IMR-90 (cell line): ENCODE measurements at regions not wholly inside any gene's neighbourhood (a gene's known extent, or its start where the extent isn't known, plus 50 kb on each side); places are given as distances from the start of the nearest gene placed in this dataset.

ENCODE experiments used
- ATAC-seq: fragments of 200-7000 bp; cut with Tn5 transposase; 2 replicates; pipeline ENCODE4 v1.9.1; 2020; ENCODE audit warnings: low read depth, mild to moderate bottlenecking, moderate library complexity
- BruUV-seq: library from RNA; stranded (reverse); fragments of 400-500 nt; replicated peaks from 2 replicates; lab custom pipeline; 2021; lab: Mats Ljungman, UMichigan
- CTCF ChIA-PET: fragments of 300-600 bp; formaldehyde crosslinking; extraction: SDS; loops from one replicate; lab custom pipeline; 2021; ENCODE audit warnings: antibody characterized with exemption; lab: Yijun Ruan, JAX
- POLR2A ChIA-PET: fragments of 300-600 bp; sonication (Branson Sonifier 250); formaldehyde crosslinking; loops from one replicate; lab custom pipeline; 2022; ENCODE audit warnings: antibody characterized with exemption; ENCODE audit not compliant: unreplicated experiment; lab: Charles Lee
- DNase-seq: peaks from one replicate; pipeline ENCODE4 v3.0.0; 2013
- H2AFZ ChIP-seq: replicated peaks from 2 replicates; pipeline ENCODE3; 2013; ENCODE audit warnings: low read length, mild to moderate bottlenecking; ENCODE audit not compliant: poor library complexity
- H2AK5ac ChIP-seq: 2 replicates; pipeline ENCODE4 v1.6.1; 2013; ENCODE audit warnings: low read depth, low read length, inconsistent platforms
- H2AK9ac ChIP-seq: replicated peaks from 2 replicates; pipeline ENCODE3; 2013; ENCODE audit warnings: mild to moderate bottlenecking, low read depth, low read length, moderate library complexity; ENCODE audit not compliant: poor library complexity
- H2BK120ac ChIP-seq: 2 replicates; pipeline ENCODE4 v1.6.1; 2013; ENCODE audit warnings: low read depth, low read length, inconsistent platforms
- H2BK15ac ChIP-seq: 3 replicates; pipeline ENCODE4 v1.6.1; 2013; ENCODE audit warnings: low read depth, low read length, inconsistent platforms
- H2BK20ac ChIP-seq: 2 replicates; pipeline ENCODE4 v1.6.1; 2013; ENCODE audit warnings: low read depth, mild to moderate bottlenecking, inconsistent platforms, low read length, moderate library complexity
- H2BK5ac ChIP-seq: 2 replicates; pipeline ENCODE4 v1.6.1; 2013; ENCODE audit warnings: mild to moderate bottlenecking, low read depth, low read length, inconsistent platforms; ENCODE audit not compliant: poor library complexity, severe bottlenecking
- H3K14ac ChIP-seq: replicated peaks from 2 replicates; pipeline ENCODE4 v1.6.1; 2013; ENCODE audit warnings: low read depth, low read length, inconsistent platforms
- H3K18ac ChIP-seq: 2 replicates; pipeline ENCODE4 v1.6.1; 2013; ENCODE audit warnings: low read depth, low read length, control low read depth
- H3K23ac ChIP-seq: 2 replicates; pipeline ENCODE4 v1.6.1; 2013; ENCODE audit warnings: low read depth, low read length, inconsistent platforms
- H3K27ac ChIP-seq: 2 replicates; pipeline ENCODE4 v1.5.1; 2013; ENCODE audit warnings: mild to moderate bottlenecking, control low read depth, low read length; ENCODE audit not compliant: insufficient read depth
- H3K27me3 ChIP-seq: 2 replicates; pipeline ENCODE4 v1.6.1; 2013; ENCODE audit warnings: low read length; ENCODE audit not compliant: control insufficient read depth, insufficient read depth
- H3K36me3 ChIP-seq: 2 replicates; pipeline ENCODE4 v1.6.1; 2013; ENCODE audit warnings: low read length, mixed read lengths; ENCODE audit not compliant: control insufficient read depth, insufficient read depth
- H3K4ac ChIP-seq: 2 replicates; pipeline ENCODE4 v1.6.1; 2013; ENCODE audit warnings: low read depth, low read length, inconsistent platforms
- H3K4me1 ChIP-seq: 2 replicates; pipeline ENCODE4 v1.6.1; 2013; ENCODE audit warnings: low read length, mixed read lengths; ENCODE audit not compliant: control insufficient read depth, insufficient read depth
- H3K4me2 ChIP-seq: 2 replicates; pipeline ENCODE4 v1.6.1; 2013; ENCODE audit warnings: low read depth, mild to moderate bottlenecking, control low read depth, low read length, moderate library complexity
- H3K4me3 ChIP-seq: 2 replicates; pipeline ENCODE4 v1.5.1; 2013; ENCODE audit warnings: low read depth, mild to moderate bottlenecking, control low read depth, low read length, moderate library complexity; ENCODE audit not compliant: insufficient read depth
- H3K56ac ChIP-seq: 2 replicates; pipeline ENCODE4 v1.6.1; 2013; ENCODE audit warnings: low read length, inconsistent platforms; ENCODE audit not compliant: insufficient read depth; ENCODE audit errors: extremely low read depth
- H3K79me1 ChIP-seq, 2 experiments: 2 replicates each; pipeline ENCODE4 v1.6.1; 2013; ENCODE audit warnings: low read length in 2 of 2, inconsistent platforms in 1 of 2, low read depth in 1 of 2
- H3K9ac ChIP-seq: 2 replicates; pipeline ENCODE4 v1.6.1; 2013; ENCODE audit warnings: low read depth, low read length, control low read depth
- H3K9me1 ChIP-seq: 2 replicates; pipeline ENCODE4 v1.6.1; 2013; ENCODE audit warnings: low read length, inconsistent platforms; ENCODE audit not compliant: insufficient read depth
- H3K9me3 ChIP-seq: 2 replicates; pipeline ENCODE4 v1.6.1; 2013; ENCODE audit warnings: low read length; ENCODE audit not compliant: control insufficient read depth, insufficient read depth
- H4K20me1 ChIP-seq: 2 replicates; pipeline ENCODE4 v1.6.1; 2013; ENCODE audit warnings: low read length, inconsistent platforms; ENCODE audit not compliant: insufficient read depth
- H4K5ac ChIP-seq: 2 replicates; pipeline ENCODE4 v1.6.1; 2013; ENCODE audit warnings: mild to moderate bottlenecking, low read depth, low read length, control low read depth
- H4K8ac ChIP-seq, 2 experiments: 2 replicates each; pipeline ENCODE4 v1.6.1; 2013; ENCODE audit warnings: low read depth in 2 of 2, low read length in 2 of 2, control low read depth in 1 of 2, inconsistent platforms in 1 of 2
- H4K91ac ChIP-seq: 2 replicates; pipeline ENCODE4 v1.6.1; 2013; ENCODE audit warnings: low read depth, low read length, inconsistent platforms; ENCODE audit not compliant: insufficient read depth
- BHLHE40 ChIP-seq: fragments of 150-350 bp; IDR thresholded peaks from 2 replicates; pipeline ENCODE4 v1.6.1; 2016; ENCODE audit warnings: mild to moderate bottlenecking, low read depth, low read length
- CEBPB ChIP-seq: IDR thresholded peaks from 2 replicates; pipeline ENCODE4 v1.6.1; 2012; ENCODE audit warnings: low read depth, low read length, improper control_type of control experiment
- FOS ChIP-seq: fragments of 150-350 bp; IDR thresholded peaks from 2 replicates; pipeline ENCODE4 v1.6.1; 2016; ENCODE audit warnings: low read depth, low read length
- MAFK ChIP-seq: IDR thresholded peaks from 2 replicates; pipeline ENCODE4 v1.6.1; 2012; ENCODE audit warnings: low read depth, low read length, improper control_type of control experiment
- MAZ ChIP-seq: IDR thresholded peaks from 2 replicates; pipeline ENCODE4 v1.6.1; 2012; ENCODE audit warnings: low read depth, mild to moderate bottlenecking, low read length, improper control_type of control experiment, moderate library complexity, borderline replicate concordance
- MXI1 ChIP-seq: IDR thresholded peaks from 2 replicates; pipeline ENCODE4 v1.6.1; 2012; ENCODE audit warnings: low read depth, mild to moderate bottlenecking, low read length, moderate library complexity, borderline replicate concordance
- NFE2L2 ChIP-seq: fragments of 150-350 bp; IDR thresholded peaks from 2 replicates; pipeline ENCODE4 v1.6.1; 2016; ENCODE audit warnings: low read depth, mild to moderate bottlenecking, low read length
- POLR2A ChIP-seq: IDR thresholded peaks from 2 replicates; pipeline ENCODE4 v1.6.1; 2012; ENCODE audit warnings: mild to moderate bottlenecking, low read depth, low read length
- RCOR1 ChIP-seq: IDR thresholded peaks from 2 replicates; pipeline ENCODE4 v1.6.1; 2012; ENCODE audit warnings: mild to moderate bottlenecking, low read length, improper control_type of control experiment; ENCODE audit not compliant: insufficient replicate concordance
- RFX5 ChIP-seq: IDR thresholded peaks from 2 replicates; pipeline ENCODE4 v1.8.0; 2012; ENCODE audit warnings: low read depth, mild to moderate bottlenecking, low read length, moderate library complexity
- SMC3 ChIP-seq: fragments of 150-350 bp; IDR thresholded peaks from 2 replicates; pipeline ENCODE4 v1.6.1; 2016; ENCODE audit warnings: low read depth, mild to moderate bottlenecking, antibody characterized with exemption, low read length, moderate library complexity
- WGBS, 2 experiments: methylation state at CpG; one replicate each; pipeline versions ENCODE4 v1.1.5 to v1.1.7; 2013; ENCODE audit warnings: missing lambda C conversion rate in 2 of 2; ENCODE audit not compliant: insufficient read length in 1 of 2; ENCODE audit errors: extremely low coverage in 2 of 2; 5-methylcytosine and 5-hydroxymethylcytosine counted together
- dilution Hi-C: fragments of 300-500 bp; cut with HindIII; formaldehyde crosslinking; loops from one replicate; pipeline ENCODE4 v1.14.3; 2018; ENCODE audit warnings: low sequenced_read_pairs; ENCODE audit not compliant: unreplicated experiment
- in situ Hi-C: fragments of 300-500 bp; cut with MboI; formaldehyde crosslinking; loops from 3 replicates; pipeline ENCODE4 v1.14.3; 2019; ENCODE audit warnings: low sequenced_read_pairs, inconsistent platforms, mixed read lengths
- intact Hi-C: fragments of 100-400 bp; cut with micrococcal nuclease; formaldehyde crosslinking; loops from 2 replicates; pipeline ENCODE4 v1.10.0; 2022
- TF ChIP-seq, protein P1 (sequence below): fragments of 150-350 bp; IDR thresholded peaks from 2 replicates; pipeline ENCODE4 v1.6.1; 2017; ENCODE audit warnings: mild to moderate bottlenecking, antibody characterized with exemption, low read length, low read depth
- TF ChIP-seq, protein P2 (sequence below): fragments of 150-350 bp; IDR thresholded peaks from 2 replicates; pipeline ENCODE4 v1.6.1; 2016; ENCODE audit warnings: low read depth, mild to moderate bottlenecking, low read length, moderate library complexity, borderline replicate concordance

DNA sequence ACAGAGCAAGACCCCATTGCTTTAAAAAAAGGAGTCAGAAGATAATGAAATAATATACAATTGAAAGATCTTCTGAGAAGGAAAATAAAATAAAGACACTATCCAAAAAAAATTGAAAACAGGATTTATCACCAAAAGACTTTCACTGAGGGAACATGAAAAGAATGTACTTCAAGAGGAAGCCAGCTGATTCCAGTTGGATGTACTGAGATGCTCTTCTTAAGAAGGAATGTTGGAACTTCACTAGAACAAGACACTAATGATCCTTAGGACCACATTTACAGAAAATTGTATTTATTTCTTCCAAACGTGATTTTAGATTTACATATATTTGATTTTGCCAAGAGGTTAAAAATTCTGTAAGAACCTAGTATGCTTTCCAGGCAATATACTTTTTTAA lies 65.6 kb upstream of the CNOT2 start:
- Histone ChIP-seq H2BK5ac (no peak overlapping the region), H3K36me3 (no peaks in the 10 kb centered on the region), H3K9ac (no peak overlapping the region), H2BK120ac (no peak overlapping the region), H2AK5ac (no peak overlapping the region), H3K4ac (no peak overlapping the region), H4K5ac (no peak overlapping the region), H4K20me1 (no peaks in the 10 kb centered on the region), H3K79me1 (no peaks in the 10 kb centered on the region), H3K56ac (no peak overlapping the region), H4K91ac (no peak overlapping the region), H3K4me1 (no peaks in the 10 kb centered on the region), H3K9me3 (no peaks in the 10 kb centered on the region), H2AFZ (no peak overlapping the region), H3K23ac (no peak overlapping the region), H2BK15ac (no peak overlapping the region), H3K4me2 (no peak overlapping the region), H4K8ac (no peak overlapping the region), H2BK20ac (no peak overlapping the region), H3K9me1 (no peaks in the 10 kb centered on the region), H3K27ac (no peak overlapping the region), H3K27me3 (no peaks in the 10 kb centered on the region), H2AK9ac (no peak overlapping the region), H3K14ac (no peak overlapping the region), H3K18ac (no peak overlapping the region), H3K4me3 (no peak overlapping the region)
- ATAC-seq, result no peak
- ChIA-PET CTCF (no interaction called here), POLR2A (no interaction called here)
- no peak for TF ChIP-seq POLR2A
- no peak for TF ChIP-seq MXI1
- no peak for TF ChIP-seq RCOR1
- TF ChIP-seq, protein P1, sequence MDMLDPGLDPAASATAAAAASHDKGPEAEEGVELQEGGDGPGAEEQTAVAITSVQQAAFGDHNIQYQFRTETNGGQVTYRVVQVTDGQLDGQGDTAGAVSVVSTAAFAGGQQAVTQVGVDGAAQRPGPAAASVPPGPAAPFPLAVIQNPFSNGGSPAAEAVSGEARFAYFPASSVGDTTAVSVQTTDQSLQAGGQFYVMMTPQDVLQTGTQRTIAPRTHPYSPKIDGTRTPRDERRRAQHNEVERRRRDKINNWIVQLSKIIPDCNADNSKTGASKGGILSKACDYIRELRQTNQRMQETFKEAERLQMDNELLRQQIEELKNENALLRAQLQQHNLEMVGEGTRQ, result no peak
- no peak for TF ChIP-seq MAFK
- TF ChIP-seq BHLHE40, result no peak
- TF ChIP-seq CEBPB, result no peak
- no peak for TF ChIP-seq MAZ
- no peak for TF ChIP-seq RFX5
- TF ChIP-seq SMC3, result no peak
- TF ChIP-seq, protein P2, sequence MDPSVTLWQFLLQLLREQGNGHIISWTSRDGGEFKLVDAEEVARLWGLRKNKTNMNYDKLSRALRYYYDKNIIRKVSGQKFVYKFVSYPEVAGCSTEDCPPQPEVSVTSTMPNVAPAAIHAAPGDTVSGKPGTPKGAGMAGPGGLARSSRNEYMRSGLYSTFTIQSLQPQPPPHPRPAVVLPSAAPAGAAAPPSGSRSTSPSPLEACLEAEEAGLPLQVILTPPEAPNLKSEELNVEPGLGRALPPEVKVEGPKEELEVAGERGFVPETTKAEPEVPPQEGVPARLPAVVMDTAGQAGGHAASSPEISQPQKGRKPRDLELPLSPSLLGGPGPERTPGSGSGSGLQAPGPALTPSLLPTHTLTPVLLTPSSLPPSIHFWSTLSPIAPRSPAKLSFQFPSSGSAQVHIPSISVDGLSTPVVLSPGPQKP, result no peak
- TF ChIP-seq NFE2L2, result no peak
- TF ChIP-seq FOS, result no peak
- BruUV-seq, result no TSS peak
- intact Hi-C loops, result no loop called here
- no peak for DNase-seq
- dilution Hi-C loops, result no loop called here
- in situ Hi-C loops, result no loop called here
- WGBS, 2 experiments, result no CpG with 5 or more reads among the region's 1 CpG
